UCSD-AML1 (cell line): ENCODE measurements at regions not wholly inside any gene's neighbourhood (a gene's known extent, or its start where the extent isn't known, plus 50 kb on each side); places are given as distances from the start of the nearest gene placed in this dataset.

Source experiments
- DNase-seq: peaks from one replicate; lab custom pipeline; 2025; ENCODE audit not compliant: unreplicated experiment; lab: John Stamatoyannopoulos, UW

GRCh38 chr12:13318231-13319015 lies 121.9 kb downstream of the EMP1 start:
- no peak for DNase-seq

GRCh38 chr12:13316587-13317246 lies 120.2 kb downstream of the EMP1 start:
- no peak for DNase-seq

GRCh38 chr12:13313886-13314285 lies 117.4 kb downstream of the EMP1 start:
- no peak for DNase-seq

GRCh38 chr12:13311551-13311950 lies 115.0 kb downstream of the EMP1 start:
- DNase-seq: no peak

GRCh38 chr12:13307143-13307816 lies 110.8 kb downstream of the EMP1 start:
- DNase-seq: no peak

- no peak for DNase-seq
Measured at GRCh38 chr12:13304924-13305323, 108.4 kb downstream of the EMP1 start.

GRCh38 chr12:13299457-13299856 lies 102.9 kb downstream of the EMP1 start:
- DNase-seq: no peak

GRCh38 chr12:13293096-13293495 lies 96.6 kb downstream of the EMP1 start:
- no peak for DNase-seq

GRCh38 chr12:13289653-13290289 lies 93.2 kb downstream of the EMP1 start:
- DNase-seq: no peak

GRCh38 chr12:13288937-13289652 lies 92.6 kb downstream of the EMP1 start:
- no peak for DNase-seq

- DNase-seq: no peak
Measured at GRCh38 chr12:13288501-13288900, 92.0 kb downstream of the EMP1 start.

GRCh38 chr12:13283867-13284266 lies 87.3 kb downstream of the EMP1 start:
- no peak for DNase-seq

- DNase-seq: no peak
Measured at GRCh38 chr12:13282861-13283260, 86.3 kb downstream of the EMP1 start.

GRCh38 chr12:13278249-13278787 lies 81.8 kb downstream of the EMP1 start:
- DNase-seq: peak; percentile 59

GRCh38 chr12:13277293-13277692 lies 80.8 kb downstream of the EMP1 start:
- no peak for DNase-seq

- DNase-seq: no peak
Measured at GRCh38 chr12:13275241-13276085, 78.9 kb downstream of the EMP1 start.

GRCh38 chr12:13273850-13274249 lies 77.3 kb downstream of the EMP1 start:
- DNase-seq: no peak

- DNase-seq: no peak
Measured at GRCh38 chr12:13273097-13273496, 76.6 kb downstream of the EMP1 start.

GRCh38 chr12:13270817-13271216 lies 74.3 kb downstream of the EMP1 start:
- DNase-seq: no peak
